Ovary (tissue), 7 donors: ENCODE measurements at regions not wholly inside any gene's neighbourhood (a gene's known extent, or its start where the extent isn't known, plus 50 kb on each side); places are given as distances from the start of the nearest gene placed in this dataset.

ENCODE experiments used
- DNase-seq, 5 donors: peaks; one replicate each; pipeline ENCODE4 v3.0.0-alpha.2; 2019 to 2020
- H3K27ac ChIP-seq, 2 donors: fragments of 200-600 bp; one replicate each; pipeline versions ENCODE4 v1.5.1 to v1.8.0; 2019 to 2022
- H3K27me3 ChIP-seq: fragments of 200-600 bp; one replicate; pipeline ENCODE4 v1.8.0; 2022
- H3K36me3 ChIP-seq: fragments of 200-600 bp; sonication (generic); one replicate; pipeline ENCODE4 v1.5.1; 2019
- H3K4me1 ChIP-seq: one replicate; pipeline ENCODE4 v1.8.1; 2013; ENCODE audit warnings: mild to moderate bottlenecking, moderate library complexity; ENCODE audit not compliant: insufficient read depth
- H3K4me3 ChIP-seq: fragments of 200-600 bp; sonication (generic); one replicate; pipeline ENCODE4 v1.5.1; 2017
- H3K9me3 ChIP-seq, 2 donors: fragments of 200-600 bp in 1 of 2; sonication (generic) in 1 of 2; one replicate each; pipeline versions ENCODE4 v1.5.1 to v1.8.1; 2013 to 2019; ENCODE audit warnings: mild to moderate bottlenecking in 1 of 2, moderate library complexity in 1 of 2
- EP300 ChIP-seq: sonication (generic); formaldehyde crosslinking; IDR thresholded peaks from one replicate; pipeline ENCODE4 v1.6.1; 2017; ENCODE audit warnings: antibody characterized with exemption
- POLR2A ChIP-seq: fragments of 450-650 bp; IDR thresholded peaks from one replicate; pipeline ENCODE4 v1.6.1; 2017; ENCODE audit warnings: antibody characterized with exemption, mild to moderate bottlenecking, moderate library complexity
- WGBS, 3 donors: extraction: QIAGEN DNeasy Blood & Tissue Kit in 1 of 3; methylation state at CpG; one replicate each; pipeline versions ENCODE4 v1.1.5 to v1.1.7; 2013 to 2017; 5-methylcytosine and 5-hydroxymethylcytosine counted together
- intact Hi-C, 4 donors: fragments of 100-400 bp; cut with DNase I; formaldehyde crosslinking; loops; one replicate each; pipeline versions ENCODE4 v1.11.0 to v1.15.1; 2022 to 2023
- TF ChIP-seq, protein P1 (sequence below), 3 donors: fragments of 450-650 bp in 2 of 3; fragments of 200-600 bp in 1 of 3; IDR thresholded peaks; one replicate each; pipeline versions ENCODE4 v1.5.1 to v1.8.0; 2016 to 2022; ENCODE audit warnings: antibody characterized with exemption in 3 of 3, mild to moderate bottlenecking in 1 of 3
- donor health status: DM: no; HTN: no; CAD: no; lungs with moderate emphysema.
- donor health status: DM: no; HTN: no; CAD: no.
- donor health status: Bipolar disorder and iron deficiency.
- donor health status: DM: no; HTN: no; CAD: no.
- donor health status: DM: yes; HTN: yes; CAD: no.

DNA sequence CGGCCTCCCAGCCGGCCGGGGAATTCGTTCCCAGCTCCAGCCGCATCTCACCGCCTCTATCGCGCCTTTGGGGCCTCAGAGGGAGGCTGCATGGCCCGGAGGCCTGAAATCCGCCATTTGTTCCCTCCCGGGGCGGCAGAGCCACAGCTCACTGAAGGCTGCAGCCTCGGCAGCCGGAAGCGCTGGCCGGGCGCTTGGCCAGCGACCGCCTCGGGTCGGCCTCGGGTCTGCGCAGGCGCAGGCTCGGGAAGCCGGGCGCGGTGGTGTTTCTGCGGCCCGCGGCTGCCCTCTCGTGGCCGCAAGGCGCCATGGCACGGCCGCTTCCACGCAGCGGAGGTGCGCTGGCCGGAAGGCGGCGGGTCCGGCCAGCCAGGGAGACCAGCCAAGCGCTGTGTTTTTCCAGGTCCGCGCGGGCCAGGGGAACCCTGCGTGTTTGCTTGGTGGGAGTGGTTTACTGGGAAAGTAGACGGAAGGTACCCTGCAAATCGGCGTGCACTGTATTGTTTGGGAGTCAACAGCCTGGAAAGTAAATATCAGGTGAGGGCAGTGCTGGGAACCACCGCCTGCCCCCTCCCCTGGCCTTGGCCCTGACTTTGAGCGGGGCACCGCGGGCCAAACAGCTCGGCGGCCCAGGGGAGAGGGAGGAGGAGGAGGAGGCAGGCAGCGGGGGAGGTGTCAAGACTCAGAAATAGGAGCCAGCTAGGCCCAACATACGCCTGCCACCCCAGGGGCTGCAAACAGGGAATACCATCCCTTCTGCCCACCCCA lies 52.7 kb upstream of the CD34 start:
- Histone ChIP-seq H3K36me3 (no peaks in the 10 kb centered on the region), H3K27me3 (no peaks in the 10 kb centered on the region), H3K4me1 (peaks cover 10% of the 10 kb centered on the region), H3K9me3 (no peaks in the 10 kb centered on the region), H3K27ac (peak overlapping the region; percentile 89 to 94), H3K4me3 (peak overlapping the region; percentile 48)
- WGBS, 3 donors = 1 to 2% (median 1%) methylated on average over 40 to 59 of the region's 59 CpGs
- TF ChIP-seq EP300 = peak; percentile 29
- TF ChIP-seq POLR2A = peak; percentile 76
- TF ChIP-seq, protein P1, sequence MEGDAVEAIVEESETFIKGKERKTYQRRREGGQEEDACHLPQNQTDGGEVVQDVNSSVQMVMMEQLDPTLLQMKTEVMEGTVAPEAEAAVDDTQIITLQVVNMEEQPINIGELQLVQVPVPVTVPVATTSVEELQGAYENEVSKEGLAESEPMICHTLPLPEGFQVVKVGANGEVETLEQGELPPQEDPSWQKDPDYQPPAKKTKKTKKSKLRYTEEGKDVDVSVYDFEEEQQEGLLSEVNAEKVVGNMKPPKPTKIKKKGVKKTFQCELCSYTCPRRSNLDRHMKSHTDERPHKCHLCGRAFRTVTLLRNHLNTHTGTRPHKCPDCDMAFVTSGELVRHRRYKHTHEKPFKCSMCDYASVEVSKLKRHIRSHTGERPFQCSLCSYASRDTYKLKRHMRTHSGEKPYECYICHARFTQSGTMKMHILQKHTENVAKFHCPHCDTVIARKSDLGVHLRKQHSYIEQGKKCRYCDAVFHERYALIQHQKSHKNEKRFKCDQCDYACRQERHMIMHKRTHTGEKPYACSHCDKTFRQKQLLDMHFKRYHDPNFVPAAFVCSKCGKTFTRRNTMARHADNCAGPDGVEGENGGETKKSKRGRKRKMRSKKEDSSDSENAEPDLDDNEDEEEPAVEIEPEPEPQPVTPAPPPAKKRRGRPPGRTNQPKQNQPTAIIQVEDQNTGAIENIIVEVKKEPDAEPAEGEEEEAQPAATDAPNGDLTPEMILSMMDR (IDR thresholded peaks at IDR 0.05) = peak; percentile 94 to 100 (median 100)
- DNase-seq = peak; percentile 90 to 98 (median 94)
- intact Hi-C loops = loop anchor here (1.0 to 10.0 kb wide), 5 partner anchors 66 to 139 kb away; no protein-coding TSS in a partner anchor

DNA sequence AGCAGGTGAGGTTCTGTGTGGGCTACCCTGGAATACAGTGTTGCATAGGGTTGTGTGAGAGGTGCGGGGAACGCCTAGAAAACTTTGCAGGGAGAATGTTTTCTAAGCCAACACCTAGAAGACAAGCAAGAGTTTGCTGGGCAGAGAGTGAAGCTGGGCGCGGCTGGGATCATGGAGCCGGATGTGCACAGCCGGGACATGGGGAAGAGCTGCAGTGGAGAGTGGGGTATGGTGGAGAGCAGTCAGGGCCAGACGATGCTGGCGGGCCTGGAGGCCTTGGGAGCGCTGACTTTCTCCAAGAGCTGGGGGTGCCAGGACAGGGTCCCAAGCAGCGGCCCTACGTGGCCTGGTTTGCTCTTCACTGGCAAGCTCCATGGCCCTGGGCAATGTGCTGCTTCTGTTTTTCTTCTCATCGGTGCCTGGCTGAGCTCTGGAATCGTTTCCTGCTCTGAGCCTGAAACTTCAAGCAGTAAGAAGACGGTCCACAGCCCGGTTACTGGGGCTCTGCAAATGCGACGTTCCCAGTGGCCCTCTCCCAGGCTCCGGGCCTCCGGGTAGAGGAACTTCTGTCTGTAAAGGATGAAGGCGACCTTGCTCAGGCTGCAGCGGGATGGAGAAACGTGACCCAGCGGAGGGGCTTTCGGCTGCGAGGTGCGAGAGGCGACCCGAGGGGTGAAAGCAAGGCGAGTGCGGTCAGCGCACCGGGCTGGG lies 51.9 kb upstream of the CD34 start:
- intact Hi-C loops = loop anchor here (1.0 to 10.0 kb wide), 5 partner anchors 66 to 138 kb away; no protein-coding TSS in a partner anchor
- H3K4me3 ChIP-seq = peak overlapping the region; percentile 48
- 20 to 28% (median 26%) methylated on average over 32 of the region's 32 CpGs for WGBS, 3 donors
- TF ChIP-seq, protein P1 (IDR thresholded peaks at IDR 0.05) = no peak
- TF ChIP-seq POLR2A (no peak), EP300 (no peak)
- no peaks in the 10 kb centered on the region for H3K27me3 ChIP-seq
- H3K9me3 ChIP-seq = no peaks in the 10 kb centered on the region
- peak; percentile 47 to 62 (median 58) for DNase-seq
- H3K36me3 ChIP-seq = no peaks in the 10 kb centered on the region
- H3K4me1 ChIP-seq = peaks cover 10% of the 10 kb centered on the region
- H3K27ac ChIP-seq = peak overlapping the region; percentile 89 to 94
